Activated CD8-positive, alpha-beta memory T cell treated with anti-CD3 and anti-CD28 coated beads for 36 hours (primary cell): ENCODE measurements at regions not wholly inside any gene's neighbourhood (a gene's known extent, or its start where the extent isn't known, plus 50 kb on each side); places are given as distances from the start of the nearest gene placed in this dataset.
"Not testable (repeated sequence)": the region's sequence is repeated elsewhere in the genome, so short reads cannot be mapped to it uniquely, and the experiment has no call there.

ENCODE experiments used
- CTCF ChIA-PET: fragments of 350-600 bp; sonication (Branson Sonifier 250); formaldehyde crosslinking; loops from one replicate; lab custom pipeline; 2021; ENCODE audit warnings: antibody characterized with exemption; lab: Charles Lee
- POLR2A ChIA-PET: fragments of 350-600 bp; sonication (Branson Sonifier 250); formaldehyde crosslinking; loops from one replicate; lab custom pipeline; 2021; ENCODE audit warnings: antibody characterized with exemption; lab: Charles Lee

DNA sequence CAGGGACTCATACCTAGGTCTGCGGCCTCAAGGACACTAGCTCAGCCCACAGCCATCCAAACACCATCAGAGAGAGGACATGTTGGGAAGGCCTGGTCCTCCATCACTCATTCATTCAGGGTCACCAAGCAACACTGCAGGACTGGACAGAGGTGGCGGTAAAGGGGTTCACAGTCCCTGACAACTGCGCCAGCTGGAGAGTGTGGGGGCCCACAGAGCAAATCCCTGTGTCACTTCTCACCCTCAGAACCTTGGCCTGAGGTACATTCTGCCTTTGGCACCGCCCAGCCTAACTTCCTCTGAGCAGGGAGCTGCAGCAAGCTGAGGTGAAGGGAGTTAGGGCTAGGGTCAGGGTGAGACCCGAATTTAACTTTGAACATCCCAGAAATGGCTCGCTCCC lies 106.5 kb downstream of the COPRS start:
- ChIA-PET POLR2A (no interaction called here), CTCF (no interaction called here)

DNA sequence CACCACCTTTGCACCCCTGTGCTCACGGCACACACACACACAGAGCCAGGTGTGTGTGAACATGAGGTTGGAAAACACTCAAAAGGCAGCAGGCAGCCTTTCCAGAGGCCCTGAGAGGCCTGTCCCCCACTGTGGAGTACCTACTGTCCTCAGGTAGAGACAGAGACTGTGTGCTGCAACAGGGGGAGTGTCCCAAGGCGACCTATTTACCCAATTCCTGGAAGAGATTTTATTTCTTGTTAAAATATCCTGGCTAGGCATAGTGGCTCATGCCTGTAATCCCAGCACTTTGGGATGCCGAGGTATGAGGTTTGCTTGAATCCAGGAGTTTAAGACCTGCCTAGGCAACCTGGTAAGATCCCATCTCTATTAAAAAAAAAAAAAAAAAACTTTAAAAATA lies 108.5 kb downstream of the COPRS start:
- CTCF ChIA-PET = no interaction called here
- POLR2A ChIA-PET = no interaction called here

DNA sequence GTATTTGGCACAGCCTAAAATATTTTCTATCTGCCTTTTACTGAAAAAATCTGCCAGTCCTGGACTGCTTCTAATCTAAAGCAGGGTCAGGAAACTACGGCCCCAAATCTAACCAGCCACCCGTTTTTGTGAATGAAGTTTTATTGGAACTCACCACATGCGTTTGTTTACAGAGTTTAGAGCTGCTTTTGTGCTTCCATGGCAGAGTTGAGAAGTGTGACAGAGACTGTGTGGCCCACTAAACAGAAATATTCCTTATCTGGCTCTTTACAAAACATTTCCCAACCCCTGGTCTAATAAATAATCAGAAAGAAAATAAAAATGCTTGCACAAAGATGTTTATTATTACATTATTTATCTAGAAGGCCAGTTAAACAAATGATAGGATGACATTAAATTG lies 110.2 kb downstream of the COPRS start:
- CTCF ChIA-PET = no interaction called here
- POLR2A ChIA-PET = no interaction called here

DNA sequence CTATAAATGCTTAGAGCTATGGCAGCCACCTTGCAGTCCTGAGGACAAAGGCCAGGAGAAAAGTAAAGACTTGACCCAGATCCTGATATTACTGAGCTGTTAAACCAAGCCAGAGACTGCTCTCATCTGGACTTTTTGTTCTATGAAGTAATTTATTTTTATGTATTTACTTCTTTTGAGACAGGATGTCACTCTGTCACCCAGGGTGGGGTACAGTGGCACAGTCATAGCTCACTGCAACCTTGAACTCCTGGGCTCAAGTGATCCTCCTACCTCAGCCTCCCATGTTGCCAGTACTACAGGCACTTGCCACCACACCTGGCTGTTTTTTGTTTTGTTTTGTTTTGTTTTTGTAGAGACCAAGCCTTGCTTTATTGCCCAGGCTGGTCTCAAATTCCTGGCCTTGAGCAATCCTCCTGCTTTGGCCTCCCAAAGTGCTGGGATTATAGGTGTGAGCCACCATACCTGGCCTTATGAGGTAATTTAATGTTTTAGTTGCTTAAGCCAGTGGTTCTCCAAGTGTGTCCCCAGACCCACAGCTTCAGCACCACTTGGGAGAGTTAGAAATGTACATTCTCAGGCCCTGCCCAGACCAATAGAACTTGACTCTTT lies 112.1 kb downstream of the COPRS start:
- CTCF ChIA-PET = no interaction called here
- POLR2A ChIA-PET = no interaction called here

DNA sequence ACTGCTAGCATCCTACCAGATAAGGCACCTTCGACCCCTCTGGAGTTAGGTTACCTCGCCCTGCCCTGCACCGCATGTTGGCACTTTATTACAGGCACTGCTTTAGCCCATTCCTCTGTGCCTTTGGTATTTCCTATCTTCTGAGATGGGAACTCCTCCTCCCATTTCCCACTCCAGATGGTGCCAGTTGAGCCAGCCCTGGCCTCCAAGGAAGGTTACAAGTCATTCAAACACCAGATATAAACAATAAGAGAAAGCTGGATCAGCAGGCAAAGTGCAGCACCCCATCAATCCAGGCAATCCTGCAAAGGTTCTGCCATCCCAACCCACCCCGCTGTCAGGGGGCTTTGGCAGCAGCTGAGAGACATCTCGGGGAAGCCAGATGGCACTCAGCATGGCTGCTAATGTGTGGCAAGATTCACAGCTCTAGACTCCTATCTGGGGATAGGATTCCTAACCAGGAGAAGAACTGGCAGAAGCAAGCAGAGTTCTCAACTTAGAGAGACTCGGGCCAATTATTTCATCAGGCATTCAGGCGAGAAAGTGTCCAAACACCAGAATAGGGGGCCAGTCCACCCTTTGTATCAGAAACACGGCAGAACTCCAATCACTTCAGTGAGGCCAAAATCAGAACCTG lies 113.0 kb downstream of the COPRS start:
- CTCF ChIA-PET = no interaction called here
- POLR2A ChIA-PET = no interaction called here

DNA sequence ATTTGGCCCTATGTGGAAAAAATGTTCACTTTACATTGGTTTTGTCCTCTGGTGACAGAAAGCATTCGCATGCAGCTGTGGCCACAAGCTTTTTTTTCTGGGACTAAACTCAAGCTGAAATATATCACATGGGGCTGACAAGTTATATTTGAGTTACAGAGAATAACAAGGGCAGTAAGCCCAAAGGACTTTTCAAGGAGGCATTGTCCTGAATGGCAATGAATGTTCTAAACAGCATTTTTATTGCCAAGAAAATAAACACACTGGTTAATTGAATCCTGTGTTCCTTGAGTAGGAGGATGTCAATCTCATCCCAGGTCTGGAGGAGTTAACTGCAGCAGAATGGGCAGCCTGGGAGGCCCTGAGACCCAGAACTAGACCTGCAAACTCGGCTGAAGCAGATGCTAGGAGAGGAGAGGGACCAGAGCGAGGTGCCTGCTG lies 114.5 kb downstream of the COPRS start:
- POLR2A ChIA-PET = no interaction called here

DNA sequence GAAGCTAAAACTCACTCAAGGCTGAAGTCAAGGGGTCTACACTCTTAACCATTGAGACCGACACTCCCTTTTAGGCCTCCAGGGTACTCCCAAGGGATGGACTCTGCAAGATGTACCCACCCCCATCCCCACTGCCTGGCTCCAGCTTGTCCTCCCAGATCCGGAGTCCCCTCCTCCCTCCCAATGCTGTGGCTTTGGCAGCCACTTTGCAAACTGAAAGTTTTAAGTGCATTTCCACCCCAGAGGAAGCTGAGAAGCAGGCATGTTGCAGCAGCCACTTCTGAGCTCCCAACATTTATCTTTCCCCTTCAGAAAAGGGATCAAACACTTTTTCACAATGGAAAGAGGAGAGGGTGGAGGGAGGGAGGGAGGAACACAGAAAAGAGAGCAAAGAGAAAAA lies 115.2 kb downstream of the COPRS start:
- CTCF ChIA-PET = no interaction called here
- POLR2A ChIA-PET = no interaction called here

More for the DNA sequence above, 114.5 kb downstream of the COPRS start:
- CTCF ChIA-PET = no interaction called here

DNA sequence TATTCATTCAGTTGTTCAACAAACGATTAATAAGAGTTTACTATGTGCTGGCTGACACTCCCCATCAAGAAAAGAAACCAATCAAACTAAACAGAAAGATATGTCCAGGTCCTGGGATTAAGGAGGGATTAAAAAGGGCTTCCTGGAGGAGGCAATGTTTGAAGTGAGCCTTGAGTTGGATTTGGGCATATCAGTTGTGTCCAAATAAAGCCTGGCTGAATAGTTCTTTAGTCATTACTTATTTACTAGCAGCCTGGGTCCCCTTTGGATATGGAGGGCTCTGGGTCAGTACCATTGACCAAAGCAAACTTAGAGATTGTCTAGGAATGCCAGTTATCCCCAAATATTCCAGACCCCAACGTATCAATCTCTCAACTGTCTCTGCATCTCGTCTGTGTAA lies 117.7 kb downstream of the COPRS start:
- ChIA-PET CTCF (no interaction called here), POLR2A (no interaction called here)

DNA sequence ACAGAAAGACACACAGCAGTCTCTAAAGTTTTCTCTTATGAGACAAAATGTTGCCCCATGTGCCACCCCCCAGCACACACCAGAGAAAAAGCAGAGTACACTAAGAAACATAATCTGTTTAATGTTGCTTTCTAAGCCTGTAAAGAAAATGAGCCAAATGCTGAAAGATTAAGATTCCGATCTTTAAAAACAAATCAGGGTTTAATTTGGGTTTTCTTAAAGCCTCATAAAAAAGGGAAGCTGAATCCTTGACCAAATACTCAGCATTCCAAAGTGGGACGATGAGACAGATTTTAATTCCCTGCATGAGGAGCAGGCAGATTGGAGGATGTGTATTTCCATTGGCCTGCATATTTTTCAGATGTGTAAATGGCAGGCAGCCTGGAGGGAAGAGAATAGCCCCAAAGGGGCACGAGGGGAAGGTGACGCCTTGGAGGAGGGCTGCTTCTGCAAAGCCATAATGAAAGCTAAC lies 118.4 kb downstream of the COPRS start:
- POLR2A ChIA-PET = no interaction called here

DNA sequence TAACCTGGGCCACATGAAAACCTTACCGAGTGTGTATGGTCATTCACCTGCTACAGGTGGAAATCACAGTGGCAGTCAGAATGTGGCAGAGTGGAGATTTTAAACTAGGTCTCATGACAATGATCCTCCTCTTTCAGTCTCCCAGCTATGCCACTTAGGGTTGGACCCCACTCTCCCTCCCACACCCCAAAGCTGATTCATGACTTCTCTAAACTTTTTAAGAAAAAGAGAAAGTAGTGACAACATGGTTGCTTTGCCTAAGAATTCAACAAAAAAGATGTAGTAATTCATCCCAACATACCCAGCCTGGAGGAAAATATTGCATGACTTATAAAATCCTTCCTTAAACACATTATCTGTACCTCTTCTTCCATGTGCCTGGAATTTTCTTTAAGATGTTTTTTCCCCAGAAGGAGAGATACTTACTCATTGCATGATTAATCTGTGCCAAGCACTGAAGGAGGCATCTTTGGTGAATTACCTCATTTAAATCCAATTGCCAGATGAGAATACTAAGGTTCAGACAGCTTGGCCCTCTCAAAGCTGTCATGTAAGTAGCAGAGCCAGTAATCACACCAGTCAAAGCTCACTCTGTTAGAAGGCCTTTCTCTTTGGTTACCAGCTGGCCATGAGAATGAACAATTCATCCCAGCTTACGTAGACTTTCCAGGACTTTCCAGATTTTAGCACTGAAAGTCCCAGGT lies 119.9 kb downstream of the COPRS start:
- ChIA-PET CTCF (no interaction called here), POLR2A (no interaction called here)

More for the DNA sequence above, 118.4 kb downstream of the COPRS start:
- CTCF ChIA-PET = no interaction called here

DNA sequence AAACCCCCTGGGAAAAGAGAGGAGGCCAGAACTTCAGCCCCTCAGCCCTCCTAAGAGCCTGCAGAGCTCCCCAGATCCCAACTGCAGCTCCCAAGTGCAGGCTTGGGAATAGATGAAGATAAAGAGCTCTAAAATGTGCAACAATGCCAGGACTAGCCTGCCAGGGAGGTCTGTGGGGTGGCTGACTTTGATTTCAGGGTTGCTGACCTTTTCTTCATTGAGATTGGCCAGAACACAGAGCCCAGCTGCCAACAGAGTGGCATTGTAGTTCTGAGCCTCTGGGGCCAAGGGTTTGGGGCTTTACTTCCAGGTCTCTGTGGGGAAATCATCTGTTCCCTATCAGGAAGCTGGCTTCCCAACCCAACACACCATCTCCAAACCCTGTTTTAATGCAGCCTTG lies 120.6 kb downstream of the COPRS start:
- POLR2A ChIA-PET = no interaction called here
- CTCF ChIA-PET = interaction anchor here (0.8 kb wide), 1 partner anchor 25 kb away, joined by 3 read pairs; no protein-coding TSS in a partner anchor

DNA sequence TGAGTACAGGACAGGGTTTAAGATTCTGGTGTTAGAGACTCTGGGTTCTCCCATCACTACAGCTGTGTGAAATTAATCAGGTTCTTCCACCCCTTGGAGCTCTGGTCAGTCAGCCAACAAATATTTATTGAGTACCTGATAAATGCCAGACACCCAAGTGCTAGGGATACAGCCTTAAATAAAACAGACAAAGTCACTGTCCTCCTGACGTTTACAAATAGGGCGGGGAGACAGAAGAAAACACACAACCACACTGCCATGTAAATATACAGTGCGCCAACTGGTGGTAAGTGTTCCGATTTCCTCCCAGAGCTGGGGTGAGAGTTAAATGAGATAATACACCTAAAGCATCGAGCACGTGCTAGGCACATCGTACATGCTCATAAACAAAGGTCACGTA lies 121.0 kb downstream of the COPRS start:
- CTCF ChIA-PET = interaction anchor here (0.8 kb wide), 1 partner anchor 24 kb away, joined by 3 read pairs; no protein-coding TSS in a partner anchor
- POLR2A ChIA-PET = no interaction called here

DNA sequence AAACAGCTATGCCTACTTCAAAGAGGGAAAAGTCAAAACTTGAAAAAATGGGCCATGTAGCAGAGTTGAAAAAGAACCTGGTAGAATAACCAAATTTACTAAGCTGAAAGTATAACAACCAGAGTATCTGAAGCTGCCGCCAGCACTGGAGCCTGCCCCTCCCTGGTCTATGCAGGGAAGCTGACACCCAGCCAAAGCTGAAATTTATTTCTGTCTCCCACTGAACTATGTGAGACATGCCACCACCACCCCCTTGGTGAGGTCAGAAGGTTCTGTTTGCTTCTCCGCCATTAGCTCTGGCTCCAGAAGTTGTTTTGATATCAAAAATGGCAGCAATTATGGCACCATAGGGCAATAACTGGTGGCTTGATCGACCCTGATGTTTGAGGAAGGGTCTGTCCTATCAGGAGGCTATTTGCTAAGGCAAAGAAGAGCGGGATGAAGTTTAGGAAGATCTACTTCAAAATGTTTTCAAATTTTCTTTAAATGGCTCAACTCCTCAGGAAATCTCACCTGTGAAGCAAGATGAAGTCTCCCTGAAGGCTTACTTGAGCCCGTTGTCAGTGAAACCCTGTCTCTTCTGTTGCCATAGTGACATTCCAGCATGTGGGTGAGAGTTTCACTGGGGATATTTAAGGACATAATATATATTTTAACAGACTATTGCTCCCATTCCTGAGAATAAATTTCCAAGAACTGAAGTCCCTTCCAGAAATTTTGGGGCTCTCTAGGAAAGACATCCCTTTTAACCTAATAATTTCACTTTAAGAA lies 122.0 kb downstream of the COPRS start:
- CTCF ChIA-PET = no interaction called here
- POLR2A ChIA-PET = no interaction called here

DNA sequence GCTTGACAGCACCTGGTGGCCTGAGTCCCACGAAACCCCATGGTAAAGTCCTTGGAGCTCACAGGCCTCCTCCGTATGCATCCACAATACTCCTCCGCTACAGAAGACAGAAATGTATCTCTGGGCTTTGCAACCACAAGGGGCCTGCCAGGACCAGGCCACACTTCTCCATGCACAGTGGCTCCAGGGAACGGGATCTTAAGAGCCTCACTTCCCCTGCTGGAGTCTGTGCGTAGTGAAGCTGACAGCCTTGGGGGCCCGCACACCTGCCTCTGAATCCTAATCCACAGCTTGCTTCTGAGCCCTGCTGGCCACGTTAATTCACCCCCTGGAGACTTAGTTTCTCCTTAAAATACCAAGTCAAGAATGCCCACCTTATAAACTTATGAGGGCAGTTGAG lies 125.7 kb downstream of the COPRS start:
- ChIA-PET CTCF (no interaction called here), POLR2A (no interaction called here)

DNA sequence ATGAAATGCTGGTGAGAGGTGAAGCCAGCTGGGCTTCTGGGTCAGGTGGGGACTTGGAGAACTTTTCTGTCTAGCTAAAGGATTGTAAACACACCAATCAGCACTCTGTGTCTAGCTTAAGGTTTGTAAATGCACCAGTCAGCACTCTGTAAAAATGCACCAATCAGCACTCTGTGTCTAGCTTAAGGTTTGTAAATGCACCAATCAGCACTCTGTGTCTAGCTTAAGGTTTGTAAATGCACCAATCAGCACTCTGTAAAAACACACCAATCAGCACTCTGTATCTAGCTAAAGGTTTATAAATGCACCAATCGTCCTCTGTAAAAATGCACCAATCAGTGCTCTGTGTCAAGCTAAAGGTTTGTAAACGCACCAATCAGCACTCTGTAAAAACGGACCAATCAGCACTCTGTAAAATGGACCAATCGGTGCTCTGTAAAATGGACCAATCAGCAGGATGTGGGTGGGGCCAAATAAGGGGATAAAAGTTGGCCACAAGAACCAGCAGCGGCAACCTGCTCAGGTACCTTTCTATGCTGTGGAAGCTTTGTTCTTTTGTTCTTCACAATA lies 127.4 kb downstream of the COPRS start:
- POLR2A ChIA-PET, CTCF ChIA-PET: not testable (repeated sequence)

DNA sequence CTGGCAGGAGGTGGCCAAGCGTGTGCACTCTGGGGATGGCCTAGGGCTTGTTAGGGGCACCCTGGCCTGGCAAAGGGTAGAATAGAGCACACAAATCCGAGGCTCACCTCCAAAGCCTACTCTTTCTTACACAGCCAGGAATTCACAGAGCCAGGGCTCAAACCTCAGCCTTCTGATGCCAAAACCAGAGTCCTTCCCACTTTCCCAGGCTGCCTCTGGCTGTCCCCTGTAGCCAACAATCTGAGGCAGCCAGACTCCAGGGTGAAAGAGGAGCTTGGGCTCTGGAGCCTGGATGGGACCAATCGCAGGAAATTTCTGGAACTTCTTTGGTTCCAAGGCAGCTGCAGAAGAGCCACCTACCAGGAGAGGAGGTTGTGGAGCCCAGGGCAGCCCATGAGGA lies 127.9 kb downstream of the COPRS start:
- CTCF ChIA-PET = no interaction called here
- POLR2A ChIA-PET = no interaction called here

DNA sequence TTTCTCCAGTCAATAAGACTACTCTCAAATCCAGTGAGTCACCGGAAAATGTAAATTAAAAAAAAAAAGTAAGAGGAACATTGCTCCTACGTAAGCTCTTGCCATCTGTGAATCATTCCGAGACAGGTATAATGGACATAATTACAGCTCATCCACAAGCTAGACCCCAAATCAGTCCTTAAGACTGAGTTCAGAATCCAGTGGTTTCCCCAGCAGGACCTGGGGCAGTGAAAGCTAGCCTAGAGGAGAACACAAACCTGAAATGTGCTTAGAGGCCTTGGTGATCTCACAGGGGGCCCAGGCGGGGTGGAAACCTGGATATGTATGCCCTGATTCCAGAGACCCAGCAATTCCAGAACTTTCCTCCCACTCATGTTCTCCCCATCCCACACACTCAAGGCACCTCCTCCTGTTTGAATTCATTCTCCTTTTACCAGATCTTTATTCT lies 132.0 kb downstream of the COPRS start:
- CTCF ChIA-PET = no interaction called here
- POLR2A ChIA-PET = interaction anchor here (0.7 kb wide), 2 partner anchors 15 to 1004 kb away, joined by 3 read pairs; no protein-coding TSS in a partner anchor

DNA sequence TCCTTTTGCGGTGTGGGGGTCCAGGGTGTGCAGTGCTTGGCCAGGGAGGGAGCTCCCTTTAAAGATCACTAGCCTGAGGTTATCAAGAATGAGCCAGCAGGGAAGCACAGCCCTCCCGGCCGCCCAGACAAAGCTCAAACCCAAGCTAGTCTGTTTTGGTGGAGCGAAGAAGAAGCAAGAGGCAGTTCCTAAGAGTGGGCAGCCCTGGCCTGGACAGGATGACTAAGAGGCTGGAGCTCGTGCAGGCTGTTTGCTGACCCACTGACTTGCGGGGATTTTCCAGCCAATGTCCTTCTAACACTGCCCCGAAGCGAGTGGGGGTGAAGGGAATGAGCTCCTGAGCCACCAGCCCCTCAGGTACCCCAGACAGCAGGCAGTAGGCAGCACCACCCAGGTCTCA lies 134.4 kb downstream of the COPRS start:
- POLR2A ChIA-PET = no interaction called here
- CTCF ChIA-PET = no interaction called here

DNA sequence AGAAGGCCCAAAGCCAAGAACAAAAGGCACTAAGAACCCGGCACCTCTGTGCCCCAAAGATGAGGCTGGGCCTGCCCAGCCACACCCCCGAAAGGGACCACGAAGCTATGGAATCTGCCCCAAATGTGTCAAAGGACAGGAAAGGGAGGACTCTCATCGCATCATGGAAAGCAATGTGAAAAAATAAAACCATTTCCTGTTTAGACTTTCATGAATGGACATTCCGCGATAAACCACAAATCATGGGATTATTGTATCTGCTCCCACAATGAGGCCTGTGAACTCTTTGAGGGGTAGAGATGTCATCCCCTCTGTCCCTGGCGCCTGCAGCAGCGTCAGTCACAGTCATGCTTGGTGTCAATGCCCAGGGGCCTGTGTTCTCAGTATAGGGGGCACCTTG lies 135.0 kb downstream of the COPRS start:
- ChIA-PET POLR2A (no interaction called here), CTCF (no interaction called here)
